ENCODE measurements at regions not wholly inside any gene's neighbourhood (a gene's known extent, or its start where the extent isn't known, plus 50 kb on each side); places are given as distances from the start of the nearest gene placed in this dataset.

DNA sequence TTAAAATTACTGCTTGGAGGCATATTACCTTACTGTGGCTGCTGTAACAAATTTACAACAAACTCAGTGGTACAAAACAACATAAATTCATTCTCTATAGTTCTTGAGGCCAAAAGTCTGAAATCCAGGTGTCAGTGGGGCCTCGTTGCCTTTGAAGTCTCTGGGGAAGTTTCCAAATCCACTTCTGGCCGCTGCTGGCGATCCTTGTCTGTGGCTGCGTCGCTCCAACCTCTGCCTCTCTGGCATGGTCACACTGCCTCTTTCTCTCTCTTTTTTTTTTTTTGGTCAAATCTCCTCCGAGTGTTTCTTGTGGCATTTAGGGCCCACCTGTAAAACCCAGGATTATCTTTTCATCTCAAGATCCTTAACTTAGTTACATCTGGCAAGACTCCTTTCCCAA, 182.8 kb downstream of the ST6GAL2 start:
- POLR2A ChIA-PET = no interaction called here

GRCh38 chr2:106704798-106705197, 181.2 kb downstream of the ST6GAL2 start:
- no peaks in the 10 kb centered on the region for H3K36me3 Mint-ChIP-seq
- ATAC-seq = no peak
- Histone ChIP-seq H3K27ac (ENCODE audit: low read depth, low read length) (no peak overlapping the region), H3K4me1 (ENCODE audit: control insufficient read depth in 2 of 2, insufficient read depth in 2 of 2, low read length in 2 of 2) (no peaks in the 10 kb centered on the region), H3K4me3 (ENCODE audit: low read length) (no peak overlapping the region), H3K36me3 (ENCODE audit: control insufficient read depth in 2 of 3, insufficient read depth in 3 of 3, low read length in 3 of 3) (no peaks in the 10 kb centered on the region), H3K9me3 (ENCODE audit: control insufficient read depth in 2 of 3, low read length in 3 of 3) (no peaks in the 10 kb centered on the region), H3K27me3 (ENCODE audit: control insufficient read depth in 2 of 2, insufficient read depth in 2 of 2, low read length in 2 of 2) (no peaks in the 10 kb centered on the region)
- no peak overlapping the region for H3K4me3 Mint-ChIP-seq
- POLR2A ChIA-PET = no interaction called here
- peaks cover 0 to 15% (median 3%) of the 10 kb centered on the region in 5 donors for H3K27me3 Mint-ChIP-seq
- peaks cover 0 to 1% (median 0%) of the 10 kb centered on the region in 7 donors for H3K4me1 Mint-ChIP-seq
- H3K27ac Mint-ChIP-seq = no peak overlapping the region
- DNase-seq = no peak
- intact Hi-C loops (cut with micrococcal nuclease) = no loop called here
- H3K9me3 Mint-ChIP-seq = peaks cover 0 to 3% (median 0%) of the 10 kb centered on the region in 11 donors
- CTCF ChIA-PET = no interaction called here

More for the DNA sequence above, 182.8 kb downstream of the ST6GAL2 start:
- peaks cover 0 to 1% (median 0%) of the 10 kb centered on the region in 7 donors for H3K4me1 Mint-ChIP-seq
- Histone ChIP-seq H3K27me3 (ENCODE audit: control insufficient read depth in 2 of 2, insufficient read depth in 2 of 2, low read length in 2 of 2) (no peaks in the 10 kb centered on the region), H3K4me3 (ENCODE audit: low read length) (no peak overlapping the region), H3K36me3 (ENCODE audit: control insufficient read depth in 2 of 3, insufficient read depth in 3 of 3, low read length in 3 of 3) (no peaks in the 10 kb centered on the region), H3K4me1 (ENCODE audit: control insufficient read depth in 2 of 2, insufficient read depth in 2 of 2, low read length in 2 of 2) (no peaks in the 10 kb centered on the region), H3K9me3 (ENCODE audit: control insufficient read depth in 2 of 3, low read length in 3 of 3) (no peaks in the 10 kb centered on the region), H3K27ac (ENCODE audit: low read depth, low read length) (no peak overlapping the region)
- no peak overlapping the region for H3K27ac Mint-ChIP-seq
- no peak overlapping the region for H3K4me3 Mint-ChIP-seq
- H3K36me3 Mint-ChIP-seq = no peaks in the 10 kb centered on the region
- peaks cover 0 to 25% (median 7%) of the 10 kb centered on the region in 5 donors for H3K27me3 Mint-ChIP-seq
- H3K9me3 Mint-ChIP-seq = peaks cover 0 to under 1% (median 0%) of the 10 kb centered on the region in 11 donors
- CTCF ChIA-PET = no interaction called here
- intact Hi-C loops (cut with micrococcal nuclease) = no loop called here
- ATAC-seq (no peak), DNase-seq (no peak)

- CTCF ChIA-PET = no interaction called here
- peaks cover 0 to 17% (median 0%) of the 10 kb centered on the region in 5 donors for H3K27me3 Mint-ChIP-seq
- no peak overlapping the region for H3K27ac Mint-ChIP-seq
- no peaks in the 10 kb centered on the region for H3K36me3 ChIP-seq (ENCODE audit: control insufficient read depth in 2 of 3, insufficient read depth in 3 of 3, low read length in 3 of 3)
- no peak overlapping the region for H3K4me3 Mint-ChIP-seq
- H3K27me3 ChIP-seq (ENCODE audit: control insufficient read depth in 2 of 2, insufficient read depth in 2 of 2, low read length in 2 of 2) = no peaks in the 10 kb centered on the region
- DNase-seq = no peak
- H3K4me3 ChIP-seq (ENCODE audit: low read length) = no peak overlapping the region
- no peak overlapping the region for H3K27ac ChIP-seq (ENCODE audit: low read depth, low read length)
- peaks cover 0 to 1% (median 0%) of the 10 kb centered on the region in 7 donors for H3K4me1 Mint-ChIP-seq
- ATAC-seq = no peak
- no peaks in the 10 kb centered on the region for H3K36me3 Mint-ChIP-seq
- no peaks in the 10 kb centered on the region for H3K9me3 ChIP-seq (ENCODE audit: control insufficient read depth in 2 of 3, low read length in 3 of 3)
- peaks cover 0 to 6% (median 2%) of the 10 kb centered on the region in 11 donors for H3K9me3 Mint-ChIP-seq
- H3K4me1 ChIP-seq (ENCODE audit: control insufficient read depth in 2 of 2, insufficient read depth in 2 of 2, low read length in 2 of 2) = no peaks in the 10 kb centered on the region
- intact Hi-C loops (cut with micrococcal nuclease) = no loop called here
- POLR2A ChIA-PET = no interaction called here
Measured at GRCh38 chr2:106705877-106706276, 180.1 kb downstream of the ST6GAL2 start.

DNA sequence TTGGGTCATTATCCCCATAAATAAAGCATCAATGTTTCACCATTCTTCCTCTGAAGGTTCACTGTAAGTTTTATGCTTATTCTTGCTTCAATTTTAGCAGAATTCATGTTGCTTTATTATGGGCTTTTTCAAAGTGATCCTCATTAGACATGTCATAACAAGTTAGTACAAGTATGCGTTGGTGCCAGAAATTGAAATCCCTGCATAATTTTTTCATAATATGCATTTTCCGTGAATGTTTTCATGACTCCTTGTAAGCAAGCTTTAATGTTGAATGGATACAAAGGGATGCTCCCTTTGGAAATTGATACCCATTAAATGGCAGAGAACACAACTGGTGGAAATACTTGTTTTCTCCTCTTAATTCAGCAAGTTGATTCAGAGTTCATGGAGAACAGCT, 179.7 kb downstream of the ST6GAL2 start:
- H3K4me1 Mint-ChIP-seq = peaks cover 0 to 1% (median 0%) of the 10 kb centered on the region in 7 donors
- H3K36me3 Mint-ChIP-seq = no peaks in the 10 kb centered on the region
- CTCF ChIA-PET = no interaction called here

DNA sequence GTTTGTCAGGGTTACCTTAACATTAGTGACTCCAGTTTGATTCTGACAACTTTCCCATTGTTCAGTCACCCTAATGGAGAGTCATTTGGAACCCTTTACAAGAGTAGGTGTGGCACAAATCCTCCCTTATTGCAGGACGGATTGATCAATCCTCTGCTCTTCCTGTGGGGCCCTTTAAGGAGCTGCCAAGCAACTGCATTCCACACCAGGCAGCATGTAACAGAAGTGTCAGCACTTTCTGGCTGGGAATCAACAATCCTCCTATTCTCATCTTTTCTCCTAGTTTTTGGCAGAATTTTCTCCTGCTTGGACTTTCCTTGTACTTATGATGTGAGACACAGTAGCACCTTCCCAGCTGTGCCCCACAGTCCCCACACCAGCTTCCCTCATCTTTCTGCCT, 177.8 kb downstream of the ST6GAL2 start:
- no peaks in the 10 kb centered on the region for H3K4me1 ChIP-seq (ENCODE audit: control insufficient read depth in 2 of 2, insufficient read depth in 2 of 2, low read length in 2 of 2)
- no peak overlapping the region for H3K4me3 ChIP-seq (ENCODE audit: low read length)
- Mint-ChIP-seq H3K27ac (no peak overlapping the region), H3K4me1 (no peaks in the 10 kb centered on the region), H3K36me3 (no peaks in the 10 kb centered on the region), H3K9me3 (peaks cover 0 to 20% (median 8%) of the 10 kb centered on the region in 11 donors), H3K27me3 (peaks cover 0 to 11% (median 5%) of the 10 kb centered on the region in 5 donors), H3K4me3 (no peak overlapping the region)
- no peak for DNase-seq
- POLR2A ChIA-PET = no interaction called here
- CTCF ChIA-PET = no interaction called here
- H3K36me3 ChIP-seq (ENCODE audit: control insufficient read depth in 2 of 3, insufficient read depth in 3 of 3, low read length in 3 of 3) = no peaks in the 10 kb centered on the region
- H3K27ac ChIP-seq (ENCODE audit: low read depth, low read length) = no peak overlapping the region
- no peaks in the 10 kb centered on the region for H3K27me3 ChIP-seq (ENCODE audit: control insufficient read depth in 2 of 2, insufficient read depth in 2 of 2, low read length in 2 of 2)
- ATAC-seq = no peak
- peaks cover 0 to 4% (median 0%) of the 10 kb centered on the region in 3 experiments for H3K9me3 ChIP-seq (ENCODE audit: control insufficient read depth in 2 of 3, low read length in 3 of 3)
- intact Hi-C loops (cut with micrococcal nuclease) = no loop called here

More for the DNA sequence above, 179.7 kb downstream of the ST6GAL2 start:
- intact Hi-C loops (cut with micrococcal nuclease) = no loop called here
- no peak overlapping the region for H3K4me3 Mint-ChIP-seq
- Histone ChIP-seq H3K4me1 (ENCODE audit: control insufficient read depth in 2 of 2, insufficient read depth in 2 of 2, low read length in 2 of 2) (no peaks in the 10 kb centered on the region), H3K27me3 (ENCODE audit: control insufficient read depth in 2 of 2, insufficient read depth in 2 of 2, low read length in 2 of 2) (no peaks in the 10 kb centered on the region), H3K4me3 (ENCODE audit: low read length) (no peak overlapping the region), H3K36me3 (ENCODE audit: control insufficient read depth in 2 of 3, insufficient read depth in 3 of 3, low read length in 3 of 3) (no peaks in the 10 kb centered on the region), H3K27ac (ENCODE audit: low read depth, low read length) (no peak overlapping the region), H3K9me3 (ENCODE audit: control insufficient read depth in 2 of 3, low read length in 3 of 3) (no peaks in the 10 kb centered on the region)
- H3K27ac Mint-ChIP-seq = no peak overlapping the region
- POLR2A ChIA-PET = no interaction called here
- ATAC-seq (no peak), DNase-seq (no peak)
- H3K27me3 Mint-ChIP-seq = peaks cover 0 to 17% (median 0%) of the 10 kb centered on the region in 5 donors
- H3K9me3 Mint-ChIP-seq = peaks cover 0 to 8% (median 2%) of the 10 kb centered on the region in 11 donors

GRCh38 chr2:106709229-106709628, 176.7 kb downstream of the ST6GAL2 start:
- Mint-ChIP-seq H3K9me3 (peaks cover 0 to 25% (median 11%) of the 10 kb centered on the region in 11 donors), H3K4me3 (no peak overlapping the region), H3K27me3 (peaks cover 0 to 11% (median 5%) of the 10 kb centered on the region in 5 donors), H3K4me1 (no peaks in the 10 kb centered on the region), H3K36me3 (no peaks in the 10 kb centered on the region), H3K27ac (no peak overlapping the region)
- POLR2A ChIA-PET = no interaction called here
- Histone ChIP-seq H3K27ac (ENCODE audit: low read depth, low read length) (no peak overlapping the region), H3K4me3 (ENCODE audit: low read length) (no peak overlapping the region), H3K36me3 (ENCODE audit: control insufficient read depth in 2 of 3, insufficient read depth in 3 of 3, low read length in 3 of 3) (no peaks in the 10 kb centered on the region), H3K9me3 (ENCODE audit: control insufficient read depth in 2 of 3, low read length in 3 of 3) (peaks cover 0 to 4% (median 0%) of the 10 kb centered on the region in 3 experiments), H3K27me3 (ENCODE audit: control insufficient read depth in 2 of 2, insufficient read depth in 2 of 2, low read length in 2 of 2) (no peaks in the 10 kb centered on the region), H3K4me1 (ENCODE audit: control insufficient read depth in 2 of 2, insufficient read depth in 2 of 2, low read length in 2 of 2) (no peaks in the 10 kb centered on the region)
- ATAC-seq = no peak
- CTCF ChIA-PET = no interaction called here
- DNase-seq = no peak
- intact Hi-C loops (cut with micrococcal nuclease) = no loop called here

GRCh38 chr2:106719222-106719621, 166.7 kb downstream of the ST6GAL2 start:
- H3K9me3 Mint-ChIP-seq = peaks cover under 1 to 27% (median 8%) of the 10 kb centered on the region in 11 donors

More at GRCh38 chr2:106719222-106719621, 166.7 kb downstream of the ST6GAL2 start:
- Mint-ChIP-seq H3K27ac (no peak overlapping the region), H3K4me3 (no peak overlapping the region), H3K4me1 (no peaks in the 10 kb centered on the region), H3K36me3 (peaks cover 0 to 3% (median 0%) of the 10 kb centered on the region in 5 donors), H3K27me3 (peaks cover 0 to 13% (median 10%) of the 10 kb centered on the region in 5 donors)
- DNase-seq (no peak), ATAC-seq (no peak)
- ChIA-PET CTCF (no interaction called here), POLR2A (no interaction called here)
- Histone ChIP-seq H3K27ac (ENCODE audit: low read depth, low read length) (no peak overlapping the region), H3K4me3 (ENCODE audit: low read length) (no peak overlapping the region), H3K4me1 (ENCODE audit: control insufficient read depth in 2 of 2, insufficient read depth in 2 of 2, low read length in 2 of 2) (no peaks in the 10 kb centered on the region), H3K27me3 (ENCODE audit: control insufficient read depth in 2 of 2, insufficient read depth in 2 of 2, low read length in 2 of 2) (no peaks in the 10 kb centered on the region), H3K9me3 (ENCODE audit: control insufficient read depth in 2 of 3, low read length in 3 of 3) (no peaks in the 10 kb centered on the region), H3K36me3 (ENCODE audit: control insufficient read depth in 2 of 3, insufficient read depth in 3 of 3, low read length in 3 of 3) (no peaks in the 10 kb centered on the region)
- intact Hi-C loops (cut with micrococcal nuclease) = no loop called here
